A549 (cell line): ENCODE measurements at regions not wholly inside any gene's neighbourhood (a gene's known extent, or its start where the extent isn't known, plus 50 kb on each side); places are given as distances from the start of the nearest gene placed in this dataset.
"Not testable (repeated sequence)": the region's sequence is repeated elsewhere in the genome, so short reads cannot be mapped to it uniquely, and the experiment has no call there.

Experiments used
- ATAC-seq, 2 experiments: fragments of 200-7000 bp in 1 of 2; fragments of >200 bp in 1 of 2; cut with Nextera tagmentation in 1 of 2; cut with Tn5 transposase in 1 of 2; 3 replicates each; pipeline versions ENCODE4 v1.8.0 to v1.9.1; 2018 to 2020; ENCODE audit warnings: mild to moderate bottlenecking in 1 of 2, moderate library complexity in 1 of 2
- CTCF ChIA-PET: fragments of 300-600 bp; sonication (Branson Sonifier 250); formaldehyde crosslinking; extraction: SDS; loops from one replicate; lab custom pipeline; 2021; ENCODE audit warnings: antibody characterized with exemption, inconsistent platforms; lab: Yijun Ruan, JAX
- POLR2A ChIA-PET: fragments of 350-600 bp; formaldehyde crosslinking; extraction: SDS; loops from one replicate; lab custom pipeline; 2021; ENCODE audit warnings: antibody characterized with exemption, inconsistent platforms; lab: Yijun Ruan, JAX
- DNase-seq, 2 experiments: peaks; one replicate each; pipeline versions ENCODE4 v3.0.0 to v3.0.0-alpha.2; 2011 to 2016; ENCODE audit warnings: low read depth in 1 of 2, low spot score in 1 of 2
- FAIRE-seq: peaks from 2 replicates; lab custom pipeline; 2011; peaks lifted over from hg19 to GRCh38; lab: Jason Lieb, UNC
- H3K27ac ChIP-seq, 2 experiments: fragments of >200 bp; sonication (Bioruptor Twin); formaldehyde crosslinking; 3 replicates each; pipeline ENCODE4 v1.5.1; 2016 to 2017
- H3K4me1 ChIP-seq: fragments of >200 bp; sonication (Bioruptor Twin); formaldehyde crosslinking; 3 replicates; pipeline ENCODE4 v1.6.1; 2016
- H3K4me2 ChIP-seq: fragments of >200 bp; sonication (Bioruptor Twin); formaldehyde crosslinking; 3 replicates; pipeline ENCODE4 v1.6.1; 2016
- H3K4me3 ChIP-seq: fragments of >200 bp; sonication (Bioruptor Twin); formaldehyde crosslinking; 3 replicates; pipeline ENCODE4 v1.5.1; 2016
- H3K9me3 ChIP-seq: fragments of >200 bp; sonication (Bioruptor Twin); formaldehyde crosslinking; 3 replicates; pipeline ENCODE4 v1.6.1; 2016
- BCL3 ChIP-seq: fragments of >200 bp; sonication (Bioruptor Twin); formaldehyde crosslinking; IDR thresholded peaks from 3 replicates; pipeline ENCODE4 v1.6.1; 2016
- BHLHE40 ChIP-seq: IDR thresholded peaks from 2 replicates; pipeline ENCODE4 v1.6.1; 2012; ENCODE audit warnings: low read depth, low read length, inconsistent platforms
- CBX8 ChIP-seq: fragments of 200-600 bp; sonication (generic); IDR thresholded peaks from 2 replicates; pipeline ENCODE4 v1.6.1; 2016
- CEBPB ChIP-seq, 2 experiments: fragments of >200 bp in 1 of 2; sonication (Bioruptor Twin) in 1 of 2; formaldehyde crosslinking in 1 of 2; IDR thresholded peaks; 2 replicates each; pipeline ENCODE4 v1.6.1; 2012 to 2016
- CTCF ChIP-seq: fragments of >200 bp; sonication (Bioruptor Twin); formaldehyde crosslinking; IDR thresholded peaks from 3 replicates; pipeline ENCODE4 v1.5.1; 2016
- EHMT2 ChIP-seq: fragments of 200-600 bp; sonication (generic); IDR thresholded peaks from 2 replicates; pipeline ENCODE4 v1.6.1; 2016; ENCODE audit warnings: antibody characterized with exemption, low read depth, mild to moderate bottlenecking, moderate library complexity
- EP300 ChIP-seq, 2 experiments: fragments of >200 bp; sonication (Bioruptor Twin); formaldehyde crosslinking; IDR thresholded peaks; 2 replicates in 1 of 2; 3 replicates in 1 of 2; pipeline ENCODE4 v1.6.1; 2016 to 2017
- ESRRA ChIP-seq: fragments of 150-350 bp; IDR thresholded peaks from 2 replicates; pipeline ENCODE4 v1.6.1; 2014; ENCODE audit warnings: mild to moderate bottlenecking, low read length, borderline replicate concordance
- FOSB ChIP-seq: fragments of 250-450 bp; sonication (Bioruptor Pico); IDR thresholded peaks from 2 replicates; pipeline ENCODE4 v1.5.0; 2020; ENCODE audit warnings: mild to moderate bottlenecking, moderate library complexity
- FOXS1 ChIP-seq: fragments of 250-450 bp; sonication (Bioruptor Pico); IDR thresholded peaks from 2 replicates; pipeline ENCODE4 v1.5.0; 2020; ENCODE audit warnings: mild to moderate bottlenecking, moderate library complexity
- HOXB13 ChIP-seq: fragments of 250-450 bp; sonication (Bioruptor Pico); IDR thresholded peaks from 2 replicates; pipeline ENCODE4 v1.5.0; 2020; ENCODE audit warnings: low read depth, mild to moderate bottlenecking, moderate library complexity
- HOXB5 ChIP-seq: fragments of 250-450 bp; sonication (Bioruptor Pico); IDR thresholded peaks from 2 replicates; pipeline ENCODE4 v1.5.0; 2020; ENCODE audit warnings: mild to moderate bottlenecking, moderate library complexity
- JUN ChIP-seq, 2 experiments: fragments of >200 bp; sonication (Bioruptor Twin); formaldehyde crosslinking; IDR thresholded peaks; 2 replicates in 1 of 2; 3 replicates in 1 of 2; pipeline ENCODE4 v1.6.1; 2016 to 2017
- KDM1A ChIP-seq: fragments of 200-600 bp; sonication (generic); IDR thresholded peaks from 2 replicates; pipeline ENCODE4 v1.6.1; 2016; ENCODE audit warnings: low read depth, mild to moderate bottlenecking
- KDM5A ChIP-seq: fragments of 200-600 bp; sonication (generic); IDR thresholded peaks from 2 replicates; pipeline ENCODE4 v1.6.1; 2016; ENCODE audit warnings: antibody characterized with exemption, mild to moderate bottlenecking
- MYC ChIP-seq: IDR thresholded peaks from 2 replicates; pipeline ENCODE4 v1.6.1; 2012; ENCODE audit warnings: mild to moderate bottlenecking, inconsistent platforms, low read length, improper control_type of control experiment, borderline replicate concordance
- NPAS2 ChIP-seq: fragments of 250-450 bp; sonication (Bioruptor Pico); IDR thresholded peaks from 2 replicates; pipeline ENCODE4 v1.8.0; 2022; ENCODE audit warnings: mild to moderate bottlenecking, moderate library complexity, borderline replicate concordance
- PHF8 ChIP-seq: fragments of 200-600 bp; sonication (generic); IDR thresholded peaks from 2 replicates; pipeline ENCODE4 v1.6.1; 2016; ENCODE audit warnings: low read depth, mild to moderate bottlenecking, antibody characterized with exemption, moderate library complexity, borderline replicate concordance
- POLR2AphosphoS2 ChIP-seq: conservative IDR thresholded peaks from 2 replicates; pipeline ENCODE4 v1.6.1; 2012; ENCODE audit warnings: low read length, improper control_type of control experiment, inconsistent platforms
- RAD21 ChIP-seq, 2 experiments: fragments of >200 bp in 1 of 2; sonication (Bioruptor Twin) in 1 of 2; formaldehyde crosslinking in 1 of 2; IDR thresholded peaks in 1 of 2; conservative IDR thresholded peaks in 1 of 2; 2 replicates in 1 of 2; 3 replicates in 1 of 2; pipeline ENCODE4 v1.6.1; 2012 to 2018; ENCODE audit warnings: inconsistent platforms in 1 of 2
- SMC3 ChIP-seq: fragments of >200 bp; sonication (Bioruptor Twin); formaldehyde crosslinking; IDR thresholded peaks from 3 replicates; pipeline ENCODE4 v1.6.1; 2018; ENCODE audit warnings: inconsistent platforms
- TP53 ChIP-seq: fragments of 250-450 bp; sonication (Bioruptor Pico); IDR thresholded peaks from 2 replicates; pipeline ENCODE4 v1.5.0; 2021; ENCODE audit warnings: mild to moderate bottlenecking, moderate library complexity
- USF2 ChIP-seq: fragments of 450-650 bp; IDR thresholded peaks from 2 replicates; pipeline ENCODE4 v1.6.1; 2014; ENCODE audit warnings: antibody characterized with exemption
- ZC3H11A ChIP-seq: fragments of 450-650 bp; IDR thresholded peaks from 2 replicates; pipeline ENCODE4 v1.6.1; 2014; ENCODE audit warnings: antibody characterized with exemption, mild to moderate bottlenecking
- ZFP36 ChIP-seq: fragments of 450-650 bp; IDR thresholded peaks from 2 replicates; pipeline ENCODE4 v1.6.1; 2014; ENCODE audit warnings: borderline replicate concordance; ENCODE audit not compliant: partially characterized antibody
- WGBS: methylation state at CpG from one replicate; pipeline ENCODE4 v1.1.6; 2017; ENCODE audit errors: missing lambda C conversion rate; 5-methylcytosine and 5-hydroxymethylcytosine counted together
- TF ChIP-seq, protein P1 (sequence below): IDR thresholded peaks from 2 replicates; pipeline ENCODE4 v1.6.1; 2012
- TF ChIP-seq, protein P2 (sequence below): fragments of 150-350 bp; IDR thresholded peaks from 2 replicates; pipeline ENCODE4 v1.6.1; 2014; ENCODE audit warnings: low read depth, mild to moderate bottlenecking, low read length

DNA sequence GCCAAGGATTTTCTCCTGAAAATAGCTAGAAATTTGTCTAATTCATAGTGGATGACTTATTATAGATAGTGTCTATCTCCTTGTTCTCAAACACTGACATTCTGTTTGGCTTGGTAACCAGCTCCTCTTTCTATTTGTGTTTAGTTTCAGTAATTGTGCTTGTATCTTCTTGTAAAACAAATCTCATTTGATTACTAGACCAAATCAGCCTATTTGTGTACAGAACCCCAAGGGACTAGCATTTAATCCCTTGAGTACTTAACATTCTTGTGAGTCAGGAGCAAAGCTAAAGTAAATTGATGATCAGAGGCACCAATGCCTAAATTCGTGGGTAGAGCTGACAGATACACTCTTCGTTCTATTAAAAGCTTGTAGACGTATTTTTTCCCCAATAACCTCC lies 306.5 kb upstream of the SLITRK3 start:
- ATAC-seq (no peak), DNase-seq (no peak), FAIRE-seq (no peak)
- no peak overlapping the region for H3K27ac ChIP-seq
- POLR2A ChIA-PET = no interaction called here
- no peaks in the 10 kb centered on the region for H3K4me1 ChIP-seq
- 53% methylated on average over 3 of the region's 3 CpGs for WGBS
- no peak overlapping the region for H3K4me3 ChIP-seq
- H3K9me3 ChIP-seq = peaks cover 10% of the 10 kb centered on the region; the same call in 2 of the 3 replicates
- H3K4me2 ChIP-seq = no peak overlapping the region
- TF ChIP-seq CEBPB (IDR thresholded peaks at IDR 0.05) = no peak
- no peak for TF ChIP-seq TP53 (CRISPR knock-in tag)
- TF ChIP-seq CTCF = no peak
- TF ChIP-seq JUN (IDR thresholded peaks at IDR 0.05) = no peak
- TF ChIP-seq HOXB5 (CRISPR knock-in tag) = no peak
- TF ChIP-seq RAD21 (conservative IDR thresholded peaks at IDR 0.05 in 1 of 2, IDR thresholded peaks at IDR 0.05 in 1 of 2) = no peak
- no peak for TF ChIP-seq FOXS1 (CRISPR knock-in tag)
- no peak for TF ChIP-seq BCL3
- TF ChIP-seq, all 56 proteins: peak for 0
- CTCF ChIA-PET = no interaction called here

DNA sequence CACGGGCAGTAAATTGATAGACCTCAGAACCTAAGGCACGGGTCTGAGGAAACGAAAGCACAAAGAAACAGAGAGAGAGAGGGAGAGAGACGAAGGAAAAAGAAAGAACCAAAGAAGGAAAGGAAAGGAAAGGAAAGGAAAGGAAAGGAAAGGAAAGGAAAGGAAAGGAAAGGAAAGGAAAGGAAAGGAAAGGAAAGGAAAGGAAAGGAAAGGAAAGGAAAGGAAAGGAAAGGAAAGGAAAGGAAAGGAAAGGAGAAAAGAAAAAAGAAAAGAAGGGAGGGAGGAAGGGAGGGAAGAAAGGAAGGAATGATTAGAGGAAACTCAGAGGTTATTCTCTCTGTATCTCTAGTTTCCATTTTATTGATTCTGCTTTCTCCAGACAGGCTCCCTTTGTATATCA lies 302.6 kb upstream of the SLITRK3 start:
- WGBS = 52% methylated on average over 4 of the region's 4 CpGs
- POLR2A ChIA-PET, H3K4me2 ChIP-seq, H3K4me3 ChIP-seq, FAIRE-seq, ATAC-seq, CTCF ChIA-PET, H3K27ac ChIP-seq, H3K9me3 ChIP-seq, H3K4me1 ChIP-seq, DNase-seq: not testable (repeated sequence)

- no peak overlapping the region for H3K4me2 ChIP-seq
- no peak overlapping the region for H3K27ac ChIP-seq
- no peak for TF ChIP-seq KDM5A
- no peak for TF ChIP-seq EP300 (IDR thresholded peaks at IDR 0.05)
- TF ChIP-seq SMC3 = no peak
- TF ChIP-seq ZC3H11A = no peak
- TF ChIP-seq USF2 = no peak
- no peak for TF ChIP-seq CBX8
- TF ChIP-seq KDM1A = no peak
- TF ChIP-seq EHMT2 = no peak
- TF ChIP-seq, protein P1, sequence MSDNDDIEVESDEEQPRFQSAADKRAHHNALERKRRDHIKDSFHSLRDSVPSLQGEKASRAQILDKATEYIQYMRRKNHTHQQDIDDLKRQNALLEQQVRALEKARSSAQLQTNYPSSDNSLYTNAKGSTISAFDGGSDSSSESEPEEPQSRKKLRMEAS = no peak
- TF ChIP-seq, protein P2, sequence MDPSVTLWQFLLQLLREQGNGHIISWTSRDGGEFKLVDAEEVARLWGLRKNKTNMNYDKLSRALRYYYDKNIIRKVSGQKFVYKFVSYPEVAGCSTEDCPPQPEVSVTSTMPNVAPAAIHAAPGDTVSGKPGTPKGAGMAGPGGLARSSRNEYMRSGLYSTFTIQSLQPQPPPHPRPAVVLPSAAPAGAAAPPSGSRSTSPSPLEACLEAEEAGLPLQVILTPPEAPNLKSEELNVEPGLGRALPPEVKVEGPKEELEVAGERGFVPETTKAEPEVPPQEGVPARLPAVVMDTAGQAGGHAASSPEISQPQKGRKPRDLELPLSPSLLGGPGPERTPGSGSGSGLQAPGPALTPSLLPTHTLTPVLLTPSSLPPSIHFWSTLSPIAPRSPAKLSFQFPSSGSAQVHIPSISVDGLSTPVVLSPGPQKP = no peak
- TF ChIP-seq ZFP36 = no peak
- TF ChIP-seq PHF8 = no peak
- no peak for TF ChIP-seq NPAS2 (CRISPR knock-in tag)
- no peak for TF ChIP-seq POLR2AphosphoS2
- TF ChIP-seq FOSB (CRISPR knock-in tag) = no peak
- no peak for TF ChIP-seq BHLHE40
- TF ChIP-seq MYC = no peak
- TF ChIP-seq HOXB13 (CRISPR knock-in tag) = no peak
- no peak for TF ChIP-seq ESRRA
- WGBS = 63% methylated on average over 4 of the region's 4 CpGs
- DNase-seq = no peak
- no peak for ATAC-seq
- H3K4me3 ChIP-seq = no peak overlapping the region
- ChIA-PET CTCF (no interaction called here), POLR2A (no interaction called here)
- H3K9me3 ChIP-seq = no peaks in the 10 kb centered on the region
- H3K4me1 ChIP-seq = no peaks in the 10 kb centered on the region
- no peak for FAIRE-seq
These were observed 295.3 kb upstream of the SLITRK3 start for GRCh38 chr3:165491487-165491886.
